HG03457 (cell line): ENCODE measurements at regions not wholly inside any gene's neighbourhood (a gene's known extent, or its start where the extent isn't known, plus 50 kb on each side); places are given as distances from the start of the nearest gene placed in this dataset.

ENCODE experiments used
- ATAC-seq: cut with Tn5 transposase; IDR thresholded peaks from one replicate; pipeline ENCODE4 v1.9.1; 2021; ENCODE audit warnings: moderate number of reproducible peaks; ENCODE audit not compliant: unreplicated experiment

DNA sequence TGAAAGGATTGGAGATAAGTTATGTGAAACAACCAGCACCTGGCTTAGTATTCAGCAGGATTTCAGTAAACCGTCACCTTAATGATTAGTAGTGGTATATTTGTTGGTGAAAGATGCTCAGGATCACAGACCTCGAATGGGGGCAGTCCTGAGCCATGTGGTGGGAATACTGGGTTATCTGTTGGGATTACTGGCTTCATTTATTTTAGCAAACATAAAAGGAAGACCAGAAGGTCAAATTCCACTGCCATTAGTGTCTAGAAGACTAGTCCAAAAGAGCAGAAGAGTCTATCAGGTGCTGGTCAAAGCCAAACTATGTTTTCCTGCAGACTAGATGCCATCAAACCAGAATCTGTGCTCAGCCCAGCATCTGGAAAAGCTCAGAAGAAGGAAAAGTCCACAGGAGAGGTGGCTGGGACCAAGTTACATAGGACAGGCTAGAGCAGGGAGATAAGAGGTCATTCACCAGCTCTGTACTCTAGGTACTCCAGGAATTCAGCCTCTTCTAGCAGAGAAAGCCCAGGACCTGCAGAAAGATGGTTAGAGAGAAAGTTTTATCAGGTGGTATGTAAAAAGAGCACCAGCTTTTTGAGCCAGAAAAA lies 343.4 kb downstream of the PLPP3 start:
- no peak for ATAC-seq

DNA sequence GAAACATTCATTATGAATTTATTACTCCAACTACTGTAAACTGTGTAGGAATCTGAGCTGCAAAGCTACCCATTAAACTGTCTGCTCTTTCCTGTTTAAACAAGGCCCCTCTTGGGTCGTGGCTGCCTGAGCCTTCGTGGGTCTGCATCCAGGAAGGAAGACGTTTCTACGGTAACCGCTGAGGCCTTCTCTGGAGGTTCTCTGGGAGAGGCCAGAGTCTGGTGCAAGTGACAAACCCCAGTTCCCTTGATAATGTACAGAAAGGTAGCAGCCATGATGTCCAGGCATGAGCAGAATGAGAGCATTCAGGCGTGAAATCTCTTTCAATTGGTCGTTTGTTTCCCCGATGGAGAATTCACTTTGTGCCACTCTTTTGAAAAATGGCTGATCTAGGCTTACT lies 350.2 kb downstream of the PLPP3 start:
- ATAC-seq = no peak

DNA sequence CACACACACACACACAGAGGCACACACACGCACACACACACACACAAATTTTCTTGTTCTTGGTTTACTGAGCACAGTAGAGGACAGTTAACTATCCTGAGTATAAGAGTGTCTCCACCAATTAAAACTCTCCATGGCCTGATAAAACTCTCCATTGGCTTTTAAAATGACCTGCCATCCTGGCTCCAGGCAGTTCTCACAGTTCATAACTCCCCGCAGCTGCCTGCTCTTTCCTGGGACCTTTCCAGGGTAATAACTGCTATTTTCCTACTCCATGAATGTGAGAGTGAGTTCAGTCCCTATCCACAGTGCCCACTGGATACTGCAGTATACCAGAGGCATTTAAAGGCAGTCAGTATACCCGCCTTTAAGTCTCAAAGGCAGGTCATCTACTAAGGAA lies 351.5 kb downstream of the PLPP3 start:
- no peak for ATAC-seq

DNA sequence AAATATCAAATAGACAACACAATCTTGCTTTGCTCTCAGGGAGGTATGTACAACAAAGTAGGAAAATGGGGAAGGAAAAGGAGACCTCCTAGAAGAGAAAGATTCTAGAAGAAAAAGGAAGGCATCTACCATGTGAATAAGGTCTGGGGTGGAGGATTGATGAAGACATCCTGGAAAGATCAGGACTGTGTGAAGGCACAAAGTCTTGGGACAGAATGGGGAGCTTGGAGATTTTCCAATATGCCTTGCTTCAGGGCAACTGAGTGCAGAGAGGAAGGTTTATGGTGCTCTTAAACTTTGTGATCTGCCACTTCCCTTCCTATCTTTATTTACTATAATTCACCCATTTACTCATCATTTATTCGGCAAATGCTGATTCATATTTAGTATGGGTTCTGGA lies 352.0 kb downstream of the PLPP3 start:
- ATAC-seq = no peak

DNA sequence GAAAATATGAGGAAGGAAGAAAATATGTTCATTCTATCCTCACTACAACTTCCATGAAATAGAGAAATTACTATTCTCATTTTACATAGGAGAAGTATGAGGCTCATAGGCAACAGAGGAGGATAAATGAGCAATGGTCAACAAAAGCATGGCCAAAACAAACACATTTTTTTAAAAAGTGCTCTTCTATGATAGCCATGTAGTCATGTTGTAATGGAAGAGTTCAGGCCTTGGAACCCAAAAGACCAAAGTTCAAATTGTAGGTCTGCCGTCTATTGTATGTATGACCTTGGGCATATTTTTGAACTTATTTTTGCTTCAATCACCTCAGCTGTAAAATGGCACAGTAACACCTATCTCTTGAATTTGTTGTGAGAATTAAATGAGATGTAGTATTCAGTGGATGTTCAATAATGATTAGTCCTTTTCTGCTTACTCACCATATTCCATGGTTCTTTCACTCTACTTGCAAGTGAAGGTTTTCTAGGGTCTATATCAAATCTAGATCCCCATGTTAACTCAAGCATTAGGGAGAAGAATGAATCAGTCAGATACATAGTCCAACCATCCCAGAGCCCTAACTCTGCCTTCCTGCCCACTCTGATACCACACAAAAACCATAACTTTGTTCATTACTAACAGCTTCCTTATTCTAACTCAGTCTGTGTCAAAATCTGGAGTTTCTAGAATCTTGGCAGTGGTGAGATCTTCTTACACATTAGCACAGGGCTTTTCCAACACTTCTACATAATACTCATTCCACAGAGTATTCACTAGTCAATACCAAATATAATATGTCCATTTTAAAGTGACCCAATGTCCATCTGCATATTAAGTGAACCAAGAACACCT lies 353.2 kb downstream of the PLPP3 start:
- no peak for ATAC-seq

DNA sequence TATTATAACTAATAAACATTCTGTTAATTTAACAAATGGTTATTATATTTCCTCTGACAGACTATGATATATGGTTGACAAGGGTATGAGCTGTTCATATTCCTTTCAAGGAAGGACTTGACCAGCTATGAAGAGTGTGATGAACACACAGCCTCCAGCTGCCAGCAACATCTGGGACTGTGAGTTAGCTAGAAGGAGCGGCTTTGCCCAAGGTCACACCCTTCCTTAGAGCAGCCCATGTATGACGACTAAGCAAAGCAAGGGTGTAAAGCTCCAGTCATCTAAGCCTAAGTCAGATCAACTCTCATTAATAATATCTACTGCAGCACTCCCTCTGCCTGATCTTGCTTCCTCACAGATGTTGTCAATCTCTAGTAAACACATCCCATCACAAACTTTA lies 355.4 kb downstream of the PLPP3 start:
- ATAC-seq = no peak

DNA sequence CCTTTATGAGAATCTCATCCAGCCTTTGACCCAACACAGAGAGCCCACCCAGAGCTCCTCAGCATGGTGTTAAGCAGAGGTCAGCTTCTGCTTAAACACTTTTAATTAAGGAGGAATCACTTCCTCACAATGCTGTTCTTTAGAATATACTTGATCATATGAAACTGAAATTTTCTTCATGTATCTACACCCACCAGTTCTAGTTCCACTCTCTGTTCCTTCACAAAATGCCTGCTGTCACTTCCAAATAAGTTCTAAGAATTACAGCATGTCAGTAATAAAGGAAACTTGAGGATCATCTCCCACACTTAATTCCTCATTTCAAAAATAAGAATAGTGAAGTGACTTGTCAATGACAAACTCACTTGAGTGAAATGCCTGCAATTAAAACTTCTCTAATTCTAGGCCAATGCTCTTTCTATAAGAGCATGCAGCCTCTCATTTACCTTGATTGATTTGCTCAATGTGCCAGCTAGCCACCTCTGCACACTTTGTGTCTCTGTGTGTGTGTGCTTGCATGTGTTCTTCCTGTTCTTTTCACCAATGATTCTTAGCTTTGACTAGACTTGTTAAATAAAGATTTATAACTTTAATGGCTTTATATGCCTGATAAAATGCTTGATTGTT lies 356.3 kb downstream of the PLPP3 start:
- ATAC-seq = no peak

DNA sequence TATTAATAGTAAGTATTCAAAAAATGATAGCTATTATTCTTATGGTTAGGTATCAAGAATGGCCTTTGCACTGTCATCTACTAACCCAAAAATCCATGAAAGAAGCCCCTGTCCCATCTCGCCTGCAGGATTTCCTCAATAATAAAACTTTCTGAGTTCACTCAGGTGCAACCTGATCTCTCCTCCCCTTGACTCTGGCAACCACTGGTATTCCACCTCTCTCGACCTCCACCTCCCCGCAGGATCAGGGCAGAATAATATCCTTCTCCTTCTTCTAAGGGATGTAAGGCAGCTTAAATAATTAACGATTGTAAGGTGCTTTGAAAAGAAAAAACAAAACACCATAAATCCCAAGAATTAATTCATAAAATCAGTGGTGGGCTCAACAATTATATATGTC lies 359.3 kb downstream of the PLPP3 start:
- ATAC-seq = no peak

DNA sequence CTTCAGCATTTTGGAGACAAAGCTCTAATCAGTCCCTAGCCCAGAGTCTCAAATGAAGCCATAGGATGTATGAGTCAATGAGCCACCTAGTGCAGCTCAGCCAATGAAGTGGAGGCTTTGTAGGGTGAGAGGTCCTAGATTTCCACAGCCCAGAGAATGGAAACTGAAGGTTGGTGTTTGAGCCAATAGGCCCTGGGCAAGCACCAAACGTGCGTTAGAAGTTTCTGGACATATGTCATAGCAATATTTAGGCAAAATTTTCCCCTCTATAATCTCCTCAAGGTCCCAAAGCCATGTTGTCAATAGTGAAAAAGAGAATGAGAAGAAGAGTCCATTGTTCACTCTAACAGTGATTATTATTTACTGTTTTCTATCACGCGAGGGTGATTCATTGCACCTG lies 361.3 kb downstream of the PLPP3 start:
- ATAC-seq = no peak

DNA sequence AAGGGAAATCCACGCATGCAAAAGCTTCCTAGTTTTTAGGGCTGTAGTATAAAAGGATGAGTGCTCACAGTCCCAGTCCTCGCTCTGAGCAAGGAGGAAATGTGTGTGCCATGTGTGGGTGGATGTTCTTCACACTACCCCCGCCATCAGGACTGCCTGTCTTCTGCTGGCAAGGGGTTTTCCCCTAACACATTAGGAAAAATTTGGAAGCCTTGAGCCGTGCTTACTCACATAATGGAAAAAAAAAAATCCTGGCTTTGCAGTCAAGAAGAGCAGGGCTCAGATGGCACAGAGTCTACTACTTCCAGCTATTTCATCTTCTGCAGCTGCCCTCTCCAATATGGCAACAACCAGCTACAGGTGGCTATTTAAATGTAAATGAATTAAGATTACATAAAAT lies 363.1 kb downstream of the PLPP3 start:
- ATAC-seq = no peak

DNA sequence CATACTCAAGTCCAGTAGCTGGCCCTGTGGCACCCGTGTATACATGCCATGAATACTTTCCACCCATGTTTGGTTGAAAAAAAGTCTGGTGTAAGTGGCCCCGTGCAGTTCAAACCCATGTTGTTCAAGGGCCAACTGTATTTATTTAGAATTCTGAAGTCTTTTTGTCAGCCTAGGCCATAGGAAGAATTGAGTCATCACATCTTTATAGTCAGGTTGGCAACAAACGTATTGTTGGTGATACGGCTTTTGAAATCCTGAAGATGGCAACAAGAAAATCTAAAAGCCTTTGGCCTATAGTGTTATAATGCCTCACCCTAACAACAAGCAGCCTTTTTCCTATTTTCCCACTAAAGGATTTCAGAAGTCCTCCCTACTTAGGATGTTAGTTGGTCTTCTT lies 363.6 kb downstream of the PLPP3 start:
- no peak for ATAC-seq

DNA sequence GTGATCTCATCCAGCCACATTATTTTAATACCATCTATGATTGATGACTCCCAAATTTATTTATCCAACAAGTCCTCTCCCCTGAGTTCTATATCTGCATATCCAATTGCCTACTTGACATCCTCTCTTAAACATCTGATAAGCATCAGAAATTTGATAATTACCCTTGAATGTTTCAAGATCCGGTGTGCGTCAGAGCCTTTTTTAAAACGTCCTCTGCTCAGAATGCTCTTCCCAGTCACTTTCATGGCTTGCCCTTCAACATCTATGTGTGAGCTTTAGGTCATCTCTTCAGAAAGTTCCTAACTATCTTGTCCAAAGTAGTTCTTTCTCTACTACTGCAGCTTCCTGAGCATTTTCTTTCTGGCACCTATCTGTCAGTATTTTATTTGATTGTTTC lies 364.3 kb downstream of the PLPP3 start:
- no peak for ATAC-seq

DNA sequence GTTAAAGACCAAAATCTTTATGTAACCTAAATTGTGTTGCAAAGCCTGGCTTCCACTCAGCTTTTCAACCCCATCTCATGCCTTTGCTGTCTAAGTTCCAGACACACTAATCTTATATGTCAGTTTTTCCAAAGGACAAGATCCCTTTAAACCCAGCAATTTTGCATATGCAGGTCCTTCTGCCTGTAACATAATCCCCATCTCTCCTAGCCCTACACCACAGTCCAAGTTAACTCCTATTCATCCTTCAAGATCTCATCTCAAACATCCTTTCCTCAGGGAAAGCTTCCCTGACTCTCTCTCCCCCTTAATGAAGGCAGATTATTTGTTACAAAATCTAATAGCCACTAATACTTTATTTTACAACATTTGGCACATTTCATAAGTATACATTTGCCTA lies 366.3 kb downstream of the PLPP3 start:
- ATAC-seq = no peak

DNA sequence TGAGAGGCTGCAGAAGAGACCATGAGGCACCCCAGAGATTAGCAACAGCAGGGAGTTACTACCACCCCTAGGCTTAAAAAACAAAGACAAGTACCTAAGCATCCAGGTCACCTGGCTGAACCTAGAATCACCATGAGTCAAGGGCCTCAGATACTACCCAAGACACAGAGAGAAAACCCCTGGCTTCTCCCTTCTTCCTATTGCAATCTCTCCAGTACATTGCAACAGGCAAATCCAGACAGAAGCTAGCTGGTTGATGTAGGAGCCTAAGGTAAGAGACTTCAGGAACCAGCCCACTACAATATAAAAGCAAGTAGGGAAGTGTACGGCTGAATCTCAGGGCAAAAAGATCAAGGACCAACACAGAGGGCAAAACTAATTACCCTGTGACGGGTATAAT lies 367.2 kb downstream of the PLPP3 start:
- no peak for ATAC-seq

DNA sequence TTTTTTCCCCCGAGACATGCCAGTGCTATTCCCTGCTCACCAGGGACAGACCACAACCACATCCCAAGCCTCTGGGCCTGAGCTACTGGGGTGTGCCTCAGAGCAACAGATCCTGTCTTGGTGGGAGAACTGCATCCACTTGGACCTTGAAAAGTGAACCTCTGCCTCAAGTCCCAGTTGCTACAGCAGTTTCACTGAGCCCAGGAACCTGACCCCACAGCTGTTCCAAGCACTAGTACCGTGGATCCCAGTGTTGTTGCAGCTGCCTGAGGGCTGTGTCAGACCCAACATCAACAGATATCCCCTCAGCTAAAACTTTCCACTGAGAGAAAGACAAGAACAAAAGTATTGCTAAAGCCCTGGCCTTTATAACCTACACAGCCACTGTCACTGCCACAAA lies 373.0 kb downstream of the PLPP3 start:
- ATAC-seq = no peak

DNA sequence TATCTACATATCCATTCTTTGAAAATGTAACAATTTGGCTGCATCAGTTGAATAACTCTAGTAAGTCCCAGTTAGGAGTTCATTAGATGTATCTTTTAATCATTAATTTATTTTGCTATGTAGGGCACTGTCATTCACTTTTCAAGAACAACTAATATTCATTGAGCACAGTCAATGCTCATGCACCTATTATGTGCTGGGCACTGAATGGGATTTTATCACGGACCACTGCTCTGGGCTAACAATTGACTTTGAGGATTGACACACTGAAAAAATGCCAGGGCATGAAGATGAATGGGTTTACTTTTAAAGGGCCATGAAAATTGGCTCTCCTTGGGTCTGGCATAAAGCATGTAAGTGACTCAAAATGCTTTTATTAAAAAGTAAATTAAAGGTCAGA lies 375.2 kb downstream of the PLPP3 start:
- no peak for ATAC-seq

DNA sequence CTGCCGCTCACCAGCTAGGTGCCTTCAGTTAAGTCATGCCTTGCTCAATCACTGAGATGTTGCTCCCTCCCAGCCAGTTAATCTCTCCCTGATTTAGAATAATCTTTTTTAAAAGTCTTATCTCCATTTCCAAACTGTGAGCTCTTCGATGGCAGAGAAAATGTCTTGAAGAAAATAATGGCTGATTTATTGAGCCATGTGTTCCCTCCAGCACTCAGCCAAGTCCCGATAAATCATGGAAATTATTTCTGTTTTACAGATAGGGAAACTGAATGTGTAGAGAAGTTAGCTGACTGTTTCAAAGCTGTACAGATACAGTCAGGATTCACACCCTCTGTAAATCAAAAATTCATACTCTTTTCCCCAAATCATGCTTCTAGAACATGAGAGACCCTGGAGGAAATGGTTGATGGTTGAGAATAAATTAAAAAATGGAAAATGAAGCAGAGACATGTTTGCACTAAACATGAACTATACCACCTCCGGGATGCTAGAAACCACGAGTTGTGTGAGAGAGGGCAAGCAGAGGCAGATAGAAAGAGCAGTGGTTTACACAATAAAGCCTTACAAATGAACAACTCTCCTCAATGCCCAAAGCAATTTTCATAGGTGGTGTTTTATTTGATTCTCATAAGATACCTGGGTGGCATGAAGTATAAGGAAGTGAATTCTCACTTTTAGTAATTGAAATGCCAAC lies 376.4 kb downstream of the PLPP3 start:
- ATAC-seq = no peak

DNA sequence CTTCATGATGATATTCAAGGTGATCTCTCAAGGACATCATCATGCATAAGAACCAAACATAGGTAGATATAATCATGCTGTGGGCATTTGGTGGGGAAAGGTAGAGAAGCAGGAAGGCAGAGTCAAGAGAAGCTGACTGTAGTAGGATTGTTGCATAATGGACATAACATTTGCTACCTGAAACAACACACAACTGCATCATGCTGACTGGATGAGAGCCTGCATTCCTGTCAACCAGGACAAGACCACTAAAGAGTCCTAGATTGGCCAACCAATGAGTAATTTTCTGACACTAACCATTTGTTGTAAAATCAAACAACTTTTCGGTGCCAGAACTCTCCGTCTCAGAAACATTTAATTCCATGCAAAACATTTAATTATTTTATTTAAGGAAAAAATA lies 377.2 kb downstream of the PLPP3 start:
- no peak for ATAC-seq

DNA sequence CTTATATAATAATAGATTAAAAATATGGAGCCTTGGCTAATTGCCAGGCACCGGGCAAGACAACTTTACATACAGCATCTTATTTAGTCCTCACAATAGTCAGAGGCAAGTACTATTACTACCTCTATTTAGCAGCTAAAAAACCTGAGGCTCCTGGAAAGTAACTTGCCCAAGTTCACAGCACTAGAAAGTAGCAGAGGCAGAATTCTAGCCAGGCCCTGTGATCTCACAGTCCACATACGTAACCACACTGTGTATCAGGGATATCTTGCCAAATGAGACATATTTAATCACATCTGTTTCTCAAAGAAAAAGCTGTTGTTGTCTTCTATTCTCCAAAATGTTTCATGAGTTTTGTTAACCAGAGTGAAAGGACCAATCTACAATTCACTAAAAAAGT lies 378.5 kb downstream of the PLPP3 start:
- ATAC-seq = no peak

DNA sequence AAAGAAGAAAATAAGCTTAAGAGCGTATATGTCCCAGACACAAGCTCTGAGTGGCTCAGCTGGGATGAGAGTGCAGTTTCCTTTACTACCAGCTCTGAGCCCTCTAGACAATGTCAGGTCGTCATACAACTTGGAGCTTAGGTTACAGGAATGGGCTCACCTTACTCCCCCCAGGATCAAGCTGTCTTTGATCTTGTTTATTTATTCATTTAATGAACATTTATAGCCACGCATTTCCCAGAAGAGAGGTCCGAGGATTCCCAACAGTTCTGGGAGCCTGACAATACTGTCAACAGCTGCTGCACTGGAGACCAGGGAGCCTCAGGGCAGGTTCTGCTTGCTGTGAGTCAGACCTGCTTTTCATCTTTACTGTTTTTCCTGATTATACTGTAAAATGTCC lies 378.9 kb downstream of the PLPP3 start:
- no peak for ATAC-seq

DNA sequence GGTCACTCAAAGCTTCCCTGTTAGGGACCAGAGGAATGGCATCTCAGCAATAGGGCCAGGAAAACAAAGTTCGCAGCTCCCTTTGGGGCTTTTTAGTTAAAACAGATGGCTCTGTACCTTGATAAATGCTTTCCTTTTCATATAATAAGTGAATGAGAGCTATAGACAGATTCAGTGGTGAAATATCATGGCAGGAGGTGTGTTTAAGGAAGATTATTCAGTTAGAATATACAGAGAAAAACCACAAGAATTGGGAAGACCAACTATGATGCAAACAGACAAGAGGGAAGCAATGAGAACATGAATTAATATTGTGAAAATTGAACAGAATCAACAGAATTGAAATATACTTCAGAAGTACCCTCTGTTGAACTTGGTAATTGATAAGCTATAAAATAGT lies 379.4 kb downstream of the PLPP3 start:
- ATAC-seq = no peak

DNA sequence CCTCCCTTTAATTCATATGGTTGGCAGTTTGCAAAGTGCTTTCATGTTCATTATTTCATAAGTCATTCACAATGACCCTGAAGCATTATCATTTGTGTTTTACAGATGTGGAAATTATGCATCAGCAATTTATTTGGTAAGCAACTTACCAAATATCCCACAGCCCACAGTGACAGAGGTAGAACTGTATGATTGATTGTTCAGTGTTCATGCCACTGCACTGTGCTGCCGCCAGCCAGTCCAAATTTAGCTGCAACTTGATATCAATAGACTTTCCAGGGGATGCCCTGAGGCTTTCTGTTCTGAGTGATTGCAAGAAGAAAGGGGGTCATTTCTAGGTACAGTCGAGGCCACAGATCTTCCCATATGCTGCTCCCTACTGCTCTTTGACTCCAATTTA lies 380.3 kb downstream of the PLPP3 start:
- ATAC-seq = no peak
